HG03108 (cell line): ENCODE measurements at regions not wholly inside any gene's neighbourhood (a gene's known extent, or its start where the extent isn't known, plus 50 kb on each side); places are given as distances from the start of the nearest gene placed in this dataset.
"Not testable (repeated sequence)": the region's sequence is repeated elsewhere in the genome, so short reads cannot be mapped to it uniquely, and the experiment has no call there.

ENCODE experiments used
- ATAC-seq: cut with Tn5 transposase; IDR thresholded peaks from one replicate; pipeline ENCODE4 v1.9.1; 2021; ENCODE audit warnings: moderate library complexity; ENCODE audit not compliant: unreplicated experiment

DNA sequence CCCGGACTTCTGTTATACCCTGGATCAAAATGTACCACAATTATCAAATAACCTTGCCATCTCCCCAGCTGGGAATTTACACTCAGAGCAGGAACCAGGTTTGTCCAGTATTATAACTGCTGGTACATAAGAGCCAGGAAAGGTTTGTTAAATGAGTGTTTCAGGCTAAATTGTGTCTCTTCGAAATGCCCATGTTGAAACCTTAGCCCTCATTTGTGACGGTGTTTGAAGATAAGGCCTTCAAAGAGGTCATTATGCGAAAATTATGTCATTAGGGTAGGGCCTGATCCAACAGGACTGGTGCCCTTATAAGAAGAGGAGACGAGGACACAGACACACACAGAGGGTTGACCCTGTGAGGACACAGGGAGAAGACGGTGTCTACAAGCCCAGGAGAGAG is 73.5 kb upstream of the DHRSX start:
- no peak for ATAC-seq

DNA sequence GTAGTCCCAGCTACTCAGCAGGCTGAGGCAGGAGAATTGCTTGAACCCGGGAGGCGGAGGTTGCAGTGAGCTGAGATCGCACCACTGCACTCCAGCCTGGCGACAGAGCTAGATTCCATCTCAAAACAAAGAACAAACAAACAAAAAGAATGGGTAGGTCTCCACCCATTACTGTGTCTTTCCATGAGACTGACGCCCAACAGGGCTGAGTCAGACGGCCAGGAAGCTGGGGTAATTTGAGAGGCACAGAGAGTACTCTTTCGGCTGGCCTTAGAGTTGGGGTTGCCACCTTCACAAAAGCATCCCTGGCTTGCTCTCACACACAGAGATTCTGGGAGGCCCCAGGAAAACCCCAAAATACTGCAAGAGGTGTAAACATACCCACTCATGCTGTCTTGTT is 72.0 kb upstream of the DHRSX start:
- no peak for ATAC-seq

DNA sequence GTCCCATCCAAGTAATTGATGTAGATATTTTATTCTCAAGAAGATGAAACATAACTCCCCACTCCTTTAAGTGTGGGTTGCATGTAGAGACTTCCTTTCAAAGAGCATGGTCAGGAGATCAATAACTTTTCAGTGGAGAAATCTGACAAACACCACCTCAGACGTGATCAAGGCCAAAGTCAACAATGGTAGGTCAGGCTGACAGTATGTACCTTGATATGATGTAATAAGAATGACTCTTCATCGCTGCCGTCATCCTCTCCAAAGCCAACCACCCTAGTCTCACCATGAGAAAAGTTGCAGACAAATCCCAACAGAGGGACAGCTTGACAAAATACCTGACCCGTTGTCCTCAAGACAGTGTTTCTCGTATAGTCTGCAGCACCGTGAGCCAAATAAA is 67.3 kb upstream of the DHRSX start:
- no peak for ATAC-seq

DNA sequence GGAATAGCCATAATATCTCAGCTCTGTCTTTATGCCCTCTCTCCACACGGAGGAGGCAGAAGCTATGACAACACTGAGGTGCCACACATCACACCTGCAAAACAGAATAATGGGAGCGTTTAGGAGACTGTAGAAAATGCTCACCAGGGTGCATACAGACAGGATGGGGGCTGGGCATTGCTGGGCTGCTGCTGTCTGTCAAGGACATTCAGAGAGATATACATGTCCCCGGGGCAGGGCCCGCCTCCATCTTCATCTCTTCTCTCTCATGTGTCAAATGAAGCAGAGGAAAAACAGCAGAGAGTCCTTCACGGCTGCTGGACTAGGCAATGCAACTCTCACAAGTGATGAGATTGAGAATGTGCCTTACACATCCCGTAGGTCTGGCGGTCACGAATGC is 65.3 kb upstream of the DHRSX start:
- no peak for ATAC-seq

DNA sequence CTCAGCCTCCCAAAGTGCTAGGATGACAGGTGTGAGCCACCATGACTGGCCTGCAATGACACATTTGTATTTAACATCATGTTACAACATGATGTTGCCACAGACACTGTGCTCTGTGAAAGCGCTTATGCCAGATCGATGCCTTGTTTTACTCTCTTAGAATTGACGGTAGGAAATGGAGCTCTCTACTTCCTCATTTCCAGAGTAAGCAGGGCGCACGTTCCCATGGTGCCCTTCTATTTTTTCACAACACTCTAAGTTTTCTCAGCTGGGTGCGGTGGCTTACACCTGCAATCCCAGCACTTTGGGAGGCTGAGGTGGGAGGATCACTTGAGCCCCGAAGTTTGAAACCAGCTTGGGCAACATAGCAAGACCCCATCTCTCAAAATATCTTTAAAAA is 60.7 kb upstream of the DHRSX start:
- ATAC-seq, result no peak

DNA sequence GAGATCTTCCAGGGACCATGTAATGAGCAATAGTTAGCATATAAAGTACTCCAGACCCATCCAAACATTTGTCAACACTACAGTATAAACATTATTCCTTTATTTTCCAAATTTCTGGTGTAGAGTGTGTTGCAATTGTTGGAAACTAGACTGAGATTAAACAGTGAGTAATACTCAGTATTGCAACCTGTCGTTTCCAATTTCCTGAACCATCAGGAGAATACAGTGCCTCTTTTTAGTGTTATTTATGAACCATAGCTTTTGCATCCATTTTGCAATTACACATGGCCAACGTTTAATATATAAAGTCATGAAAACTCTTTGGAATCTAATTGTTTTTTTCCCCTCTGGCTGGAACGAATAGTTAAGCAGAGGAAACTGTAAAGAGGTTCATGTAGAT is 58.3 kb upstream of the DHRSX start:
- no peak for ATAC-seq

DNA sequence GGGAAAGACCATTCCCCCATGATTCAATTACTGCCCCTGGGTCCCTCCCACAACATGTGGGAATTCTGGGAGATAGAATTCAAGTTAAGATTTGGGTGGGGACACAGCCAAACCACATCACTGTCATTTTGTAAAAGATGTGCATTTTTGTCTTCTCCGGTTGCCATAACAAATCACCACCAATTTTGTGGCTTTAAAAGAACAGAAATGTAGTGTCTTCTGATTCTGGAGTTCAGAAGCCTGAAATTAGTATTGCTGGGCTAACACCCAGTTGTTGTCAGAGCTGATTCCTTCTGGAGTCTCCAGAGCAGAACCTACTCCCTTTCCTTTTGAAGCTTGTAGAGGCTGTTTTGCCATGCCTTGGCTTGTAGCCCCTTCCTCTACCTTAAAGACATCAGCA is 54.1 kb upstream of the DHRSX start:
- no peak for ATAC-seq

DNA sequence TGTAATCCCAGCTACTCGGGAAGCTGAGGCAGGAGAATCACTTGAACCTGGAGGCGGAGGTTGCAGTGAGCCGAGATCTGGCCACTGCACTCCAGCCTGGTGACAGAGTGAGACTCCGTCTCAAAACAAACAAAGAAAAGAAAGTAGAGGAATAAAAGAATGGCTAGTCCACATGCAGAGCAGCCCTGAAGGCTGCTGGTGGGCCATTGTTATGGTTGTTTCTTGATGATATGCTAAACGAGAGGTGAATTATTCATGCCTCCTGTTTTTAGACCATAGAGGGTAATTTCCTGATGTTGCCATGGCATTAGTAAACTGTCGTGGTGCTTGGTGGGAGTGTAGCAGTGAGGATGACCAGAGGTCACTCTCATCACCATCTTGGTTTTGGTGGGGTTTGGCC is 53.3 kb upstream of the DHRSX start:
- ATAC-seq, result not testable (repeated sequence)

DNA sequence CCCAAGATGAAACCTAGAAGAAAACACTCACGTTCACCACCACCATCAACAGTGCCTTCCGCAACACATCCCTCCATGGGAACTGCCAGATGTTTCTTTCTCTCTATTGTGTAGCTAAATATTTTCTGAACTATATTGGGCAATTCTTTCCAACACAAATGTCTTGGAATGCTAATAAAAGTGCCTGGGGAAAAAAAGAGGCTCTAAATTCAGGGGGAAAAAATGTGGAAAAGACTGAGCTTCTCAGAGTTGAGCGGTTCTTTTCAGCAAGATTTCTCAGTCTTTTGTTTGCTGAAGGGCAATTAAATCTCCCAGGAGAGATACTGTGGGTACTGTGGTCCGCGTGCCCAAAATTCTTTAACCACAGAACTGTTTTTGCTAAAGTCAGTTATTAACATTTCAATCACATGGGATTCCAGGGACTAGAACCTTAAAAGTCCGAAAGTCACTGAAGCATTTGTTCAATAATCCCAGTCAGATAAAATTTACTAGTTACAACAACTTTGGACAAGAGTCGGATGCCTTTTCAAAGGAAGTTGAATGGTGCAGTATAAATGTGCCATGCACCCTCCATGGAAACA is 51.9 kb upstream of the DHRSX start:
- ATAC-seq, result no peak

DNA sequence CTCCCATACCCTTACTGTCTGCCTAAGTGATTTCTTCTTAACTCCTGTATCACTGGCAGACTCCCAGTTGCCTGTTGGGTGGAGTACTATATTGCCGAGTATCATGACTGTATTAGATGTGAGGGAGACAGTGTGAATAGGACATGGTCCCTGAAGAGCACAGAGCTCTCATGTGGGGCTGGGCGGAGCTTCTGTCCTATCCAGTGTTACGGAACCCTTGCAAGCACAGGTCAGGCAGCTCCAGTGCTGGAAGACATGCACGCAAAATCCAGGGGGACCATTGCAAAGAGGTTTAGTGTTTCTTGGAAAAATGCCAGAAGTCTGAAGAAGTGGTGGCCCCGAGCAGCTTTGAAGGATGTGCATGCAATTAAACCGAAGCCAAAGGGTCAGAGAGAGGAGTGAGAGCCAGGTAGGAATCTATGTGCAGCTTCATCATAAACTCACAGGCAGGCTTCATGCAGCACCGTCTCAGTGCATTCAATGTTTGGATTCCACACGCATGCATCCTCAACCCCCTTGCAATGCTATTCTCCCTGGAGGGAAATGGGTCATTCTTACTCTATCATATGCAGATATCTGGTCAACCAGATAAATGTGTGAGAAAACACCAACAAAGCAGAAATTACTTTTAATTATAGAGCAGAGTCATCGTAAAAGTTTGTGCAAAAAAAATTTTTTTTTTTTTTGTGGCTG is 49.7 kb upstream of the DHRSX start:
- ATAC-seq, result no peak
